WTC11 (cell line): ENCODE measurements at regions not wholly inside any gene's neighbourhood (a gene's known extent, or its start where the extent isn't known, plus 50 kb on each side); places are given as distances from the start of the nearest gene placed in this dataset.

ENCODE experiments used
- ATAC-seq: fragments of 200-7000 bp; cut with Tn5 transposase; 2 replicates; pipeline ENCODE4 v1.10.0; 2021; ENCODE audit warnings: mild to moderate bottlenecking, moderate library complexity
- CTCF ChIA-PET: fragments of 300-600 bp; sonication (Branson Sonifier 250); formaldehyde crosslinking; loops from one replicate; lab custom pipeline; 2021; ENCODE audit warnings: antibody characterized with exemption; lab: Charles Lee
- POLR2A ChIA-PET: fragments of 350-600 bp; sonication (Branson Sonifier 250); formaldehyde crosslinking; loops from one replicate; lab custom pipeline; 2021; ENCODE audit warnings: antibody characterized with exemption; lab: Charles Lee
- DNase-seq: peaks from one replicate; pipeline ENCODE4 v3.0.0; 2021; ENCODE audit warnings: low spot score
- H3K27ac Mint-ChIP-seq: 2 replicates; pipeline ENCODE4 v1.8.0; 2021; ENCODE audit warnings: mixed read lengths
- H3K27me3 Mint-ChIP-seq: 2 replicates; pipeline ENCODE4 v1.8.0; 2021; ENCODE audit warnings: low read depth, mild to moderate bottlenecking, moderate library complexity, mixed read lengths
- H3K36me3 Mint-ChIP-seq: 2 replicates; pipeline ENCODE4 v1.8.0; 2021; ENCODE audit warnings: mixed read lengths
- H3K4me1 Mint-ChIP-seq: 2 replicates; pipeline ENCODE4 v1.8.0; 2022; ENCODE audit warnings: mixed read lengths
- H3K4me3 Mint-ChIP-seq: 2 replicates; pipeline ENCODE4 v1.8.0; 2021; ENCODE audit warnings: mild to moderate bottlenecking, moderate library complexity, mixed read lengths
- H3K9me3 Mint-ChIP-seq: 2 replicates; pipeline ENCODE4 v1.8.0; 2021; ENCODE audit warnings: mixed read lengths
- ESRRA ChIP-seq: sonication (generic); formaldehyde crosslinking; IDR thresholded peaks from 2 replicates; pipeline ENCODE4 v1.8.1; 2022; ENCODE audit warnings: mild to moderate bottlenecking, missing genetic modification reagents, borderline replicate concordance
- IRF2 ChIP-seq: sonication (generic); formaldehyde crosslinking; IDR thresholded peaks from 2 replicates; pipeline ENCODE4 v1.8.0; 2022; ENCODE audit warnings: low read depth, missing genetic modification reagents, borderline replicate concordance
- JUN ChIP-seq: sonication (generic); formaldehyde crosslinking; IDR thresholded peaks from 2 replicates; pipeline ENCODE4 v1.8.0; 2023; ENCODE audit warnings: mild to moderate bottlenecking, missing genetic modification reagents
- MXD4 ChIP-seq: fragments of 250-450 bp; sonication (Bioruptor Pico); IDR thresholded peaks from 2 replicates; pipeline ENCODE4 v1.8.0; 2021; ENCODE audit warnings: mild to moderate bottlenecking, moderate library complexity, borderline replicate concordance
- NFYB ChIP-seq: sonication (generic); formaldehyde crosslinking; conservative IDR thresholded peaks from 2 replicates; pipeline ENCODE4 v1.8.0; 2022; ENCODE audit warnings: low read depth, missing genetic modification reagents
- NR2C2 ChIP-seq: sonication (generic); formaldehyde crosslinking; IDR thresholded peaks from 2 replicates; pipeline ENCODE4 v1.8.0; 2022; ENCODE audit warnings: mild to moderate bottlenecking, missing genetic modification reagents
- SP1 ChIP-seq: sonication (generic); formaldehyde crosslinking; conservative IDR thresholded peaks from 2 replicates; pipeline ENCODE4 v1.8.1; 2022; ENCODE audit warnings: missing genetic modification reagents
- TP53 ChIP-seq: sonication (generic); formaldehyde crosslinking; IDR thresholded peaks from 2 replicates; pipeline ENCODE4 v1.8.1; 2023; ENCODE audit warnings: mild to moderate bottlenecking, missing genetic modification reagents
- ZNF317 ChIP-seq: sonication (generic); formaldehyde crosslinking; IDR thresholded peaks from 2 replicates; pipeline ENCODE4 v1.8.1; 2023; ENCODE audit warnings: low read depth, mild to moderate bottlenecking, moderate library complexity, missing genetic modification reagents, borderline replicate concordance
- TF ChIP-seq, protein P1 (sequence below): sonication (generic); formaldehyde crosslinking; conservative IDR thresholded peaks from 2 replicates; pipeline ENCODE4 v1.8.1; 2023; ENCODE audit warnings: mild to moderate bottlenecking, low read depth, missing genetic modification reagents, moderate library complexity
- TF ChIP-seq, protein P2 (sequence below): sonication (generic); formaldehyde crosslinking; IDR thresholded peaks from 2 replicates; pipeline ENCODE4 v1.8.0; 2023; ENCODE audit warnings: mild to moderate bottlenecking, missing genetic modification reagents
- TF ChIP-seq, protein P3 (sequence below): sonication (generic); formaldehyde crosslinking; IDR thresholded peaks from 2 replicates; pipeline ENCODE4 v1.8.1; 2022; ENCODE audit warnings: mild to moderate bottlenecking, missing genetic modification reagents, moderate library complexity, borderline replicate concordance
- TF ChIP-seq, protein P4 (sequence below): sonication (generic); formaldehyde crosslinking; IDR thresholded peaks from 2 replicates; pipeline ENCODE4 v1.8.1; 2023; ENCODE audit warnings: mild to moderate bottlenecking, missing genetic modification reagents
- TF ChIP-seq, protein P5 (sequence below): fragments of 250-450 bp; sonication (Bioruptor Pico); IDR thresholded peaks from 2 replicates; pipeline ENCODE4 v2.1.2; 2022; ENCODE audit warnings: mild to moderate bottlenecking, moderate library complexity
- TF ChIP-seq, protein P6 (sequence below): fragments of 250-450 bp; sonication (Bioruptor Pico); IDR thresholded peaks from 2 replicates; pipeline ENCODE4 v1.9.0; 2021; ENCODE audit warnings: moderate library complexity, mild to moderate bottlenecking, inconsistent platforms, borderline replicate concordance
- TF ChIP-seq, protein P7 (sequence below): sonication (generic); formaldehyde crosslinking; IDR thresholded peaks from 2 replicates; pipeline ENCODE4 v1.8.1; 2022; ENCODE audit warnings: missing genetic modification reagents, borderline replicate concordance
- TF ChIP-seq, protein P8 (sequence below): sonication (generic); formaldehyde crosslinking; IDR thresholded peaks from 2 replicates; pipeline ENCODE4 v1.8.1; 2022; ENCODE audit warnings: low read depth, missing genetic modification reagents, borderline replicate concordance

DNA sequence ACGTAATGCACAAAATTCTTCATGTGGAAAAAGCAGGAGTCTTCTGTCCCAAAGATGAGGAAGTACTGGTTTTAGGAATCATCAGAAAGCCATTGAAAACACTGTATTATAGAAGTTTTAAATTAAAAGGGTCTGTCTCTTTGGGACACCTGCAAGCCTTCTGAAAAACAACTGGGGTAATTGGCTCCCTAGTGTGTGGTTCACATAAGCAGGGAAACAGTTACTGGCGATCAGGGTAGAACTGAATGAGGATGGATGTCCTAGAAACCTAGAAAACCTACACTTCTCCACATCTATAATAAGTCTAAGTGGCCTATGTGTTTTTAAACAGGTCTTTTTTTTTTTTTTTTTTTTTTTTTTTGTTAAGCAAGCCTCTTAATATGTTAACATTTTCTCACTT, 945.5 kb upstream of the PCDH10 start (continued):
- TF ChIP-seq, protein P1, sequence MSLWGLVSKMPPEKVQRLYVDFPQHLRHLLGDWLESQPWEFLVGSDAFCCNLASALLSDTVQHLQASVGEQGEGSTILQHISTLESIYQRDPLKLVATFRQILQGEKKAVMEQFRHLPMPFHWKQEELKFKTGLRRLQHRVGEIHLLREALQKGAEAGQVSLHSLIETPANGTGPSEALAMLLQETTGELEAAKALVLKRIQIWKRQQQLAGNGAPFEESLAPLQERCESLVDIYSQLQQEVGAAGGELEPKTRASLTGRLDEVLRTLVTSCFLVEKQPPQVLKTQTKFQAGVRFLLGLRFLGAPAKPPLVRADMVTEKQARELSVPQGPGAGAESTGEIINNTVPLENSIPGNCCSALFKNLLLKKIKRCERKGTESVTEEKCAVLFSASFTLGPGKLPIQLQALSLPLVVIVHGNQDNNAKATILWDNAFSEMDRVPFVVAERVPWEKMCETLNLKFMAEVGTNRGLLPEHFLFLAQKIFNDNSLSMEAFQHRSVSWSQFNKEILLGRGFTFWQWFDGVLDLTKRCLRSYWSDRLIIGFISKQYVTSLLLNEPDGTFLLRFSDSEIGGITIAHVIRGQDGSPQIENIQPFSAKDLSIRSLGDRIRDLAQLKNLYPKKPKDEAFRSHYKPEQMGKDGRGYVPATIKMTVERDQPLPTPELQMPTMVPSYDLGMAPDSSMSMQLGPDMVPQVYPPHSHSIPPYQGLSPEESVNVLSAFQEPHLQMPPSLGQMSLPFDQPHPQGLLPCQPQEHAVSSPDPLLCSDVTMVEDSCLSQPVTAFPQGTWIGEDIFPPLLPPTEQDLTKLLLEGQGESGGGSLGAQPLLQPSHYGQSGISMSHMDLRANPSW (CRISPR knock-in tag): no peak
- no peak for TF ChIP-seq MXD4 (CRISPR knock-in tag)
- no peak for TF ChIP-seq TP53 (CRISPR knock-in tag)
- no peak for TF ChIP-seq ESRRA (CRISPR knock-in tag)
- TF ChIP-seq, protein P2, sequence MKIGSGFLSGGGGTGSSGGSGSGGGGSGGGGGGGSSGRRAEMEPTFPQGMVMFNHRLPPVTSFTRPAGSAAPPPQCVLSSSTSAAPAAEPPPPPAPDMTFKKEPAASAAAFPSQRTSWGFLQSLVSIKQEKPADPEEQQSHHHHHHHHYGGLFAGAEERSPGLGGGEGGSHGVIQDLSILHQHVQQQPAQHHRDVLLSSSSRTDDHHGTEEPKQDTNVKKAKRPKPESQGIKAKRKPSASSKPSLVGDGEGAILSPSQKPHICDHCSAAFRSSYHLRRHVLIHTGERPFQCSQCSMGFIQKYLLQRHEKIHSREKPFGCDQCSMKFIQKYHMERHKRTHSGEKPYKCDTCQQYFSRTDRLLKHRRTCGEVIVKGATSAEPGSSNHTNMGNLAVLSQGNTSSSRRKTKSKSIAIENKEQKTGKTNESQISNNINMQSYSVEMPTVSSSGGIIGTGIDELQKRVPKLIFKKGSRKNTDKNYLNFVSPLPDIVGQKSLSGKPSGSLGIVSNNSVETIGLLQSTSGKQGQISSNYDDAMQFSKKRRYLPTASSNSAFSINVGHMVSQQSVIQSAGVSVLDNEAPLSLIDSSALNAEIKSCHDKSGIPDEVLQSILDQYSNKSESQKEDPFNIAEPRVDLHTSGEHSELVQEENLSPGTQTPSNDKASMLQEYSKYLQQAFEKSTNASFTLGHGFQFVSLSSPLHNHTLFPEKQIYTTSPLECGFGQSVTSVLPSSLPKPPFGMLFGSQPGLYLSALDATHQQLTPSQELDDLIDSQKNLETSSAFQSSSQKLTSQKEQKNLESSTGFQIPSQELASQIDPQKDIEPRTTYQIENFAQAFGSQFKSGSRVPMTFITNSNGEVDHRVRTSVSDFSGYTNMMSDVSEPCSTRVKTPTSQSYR: no peak
- no peak for TF ChIP-seq ZNF317 (CRISPR knock-in tag)
- TF ChIP-seq, protein P3, sequence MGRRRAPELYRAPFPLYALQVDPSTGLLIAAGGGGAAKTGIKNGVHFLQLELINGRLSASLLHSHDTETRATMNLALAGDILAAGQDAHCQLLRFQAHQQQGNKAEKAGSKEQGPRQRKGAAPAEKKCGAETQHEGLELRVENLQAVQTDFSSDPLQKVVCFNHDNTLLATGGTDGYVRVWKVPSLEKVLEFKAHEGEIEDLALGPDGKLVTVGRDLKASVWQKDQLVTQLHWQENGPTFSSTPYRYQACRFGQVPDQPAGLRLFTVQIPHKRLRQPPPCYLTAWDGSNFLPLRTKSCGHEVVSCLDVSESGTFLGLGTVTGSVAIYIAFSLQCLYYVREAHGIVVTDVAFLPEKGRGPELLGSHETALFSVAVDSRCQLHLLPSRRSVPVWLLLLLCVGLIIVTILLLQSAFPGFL (CRISPR knock-in tag): no peak
- TF ChIP-seq, protein P4, sequence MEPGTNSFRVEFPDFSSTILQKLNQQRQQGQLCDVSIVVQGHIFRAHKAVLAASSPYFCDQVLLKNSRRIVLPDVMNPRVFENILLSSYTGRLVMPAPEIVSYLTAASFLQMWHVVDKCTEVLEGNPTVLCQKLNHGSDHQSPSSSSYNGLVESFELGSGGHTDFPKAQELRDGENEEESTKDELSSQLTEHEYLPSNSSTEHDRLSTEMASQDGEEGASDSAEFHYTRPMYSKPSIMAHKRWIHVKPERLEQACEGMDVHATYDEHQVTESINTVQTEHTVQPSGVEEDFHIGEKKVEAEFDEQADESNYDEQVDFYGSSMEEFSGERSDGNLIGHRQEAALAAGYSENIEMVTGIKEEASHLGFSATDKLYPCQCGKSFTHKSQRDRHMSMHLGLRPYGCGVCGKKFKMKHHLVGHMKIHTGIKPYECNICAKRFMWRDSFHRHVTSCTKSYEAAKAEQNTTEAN (CRISPR knock-in tag): no peak
- TF ChIP-seq JUN (CRISPR knock-in tag): no peak
- TF ChIP-seq NFYB (CRISPR knock-in tag): no peak
- TF ChIP-seq, protein P5, sequence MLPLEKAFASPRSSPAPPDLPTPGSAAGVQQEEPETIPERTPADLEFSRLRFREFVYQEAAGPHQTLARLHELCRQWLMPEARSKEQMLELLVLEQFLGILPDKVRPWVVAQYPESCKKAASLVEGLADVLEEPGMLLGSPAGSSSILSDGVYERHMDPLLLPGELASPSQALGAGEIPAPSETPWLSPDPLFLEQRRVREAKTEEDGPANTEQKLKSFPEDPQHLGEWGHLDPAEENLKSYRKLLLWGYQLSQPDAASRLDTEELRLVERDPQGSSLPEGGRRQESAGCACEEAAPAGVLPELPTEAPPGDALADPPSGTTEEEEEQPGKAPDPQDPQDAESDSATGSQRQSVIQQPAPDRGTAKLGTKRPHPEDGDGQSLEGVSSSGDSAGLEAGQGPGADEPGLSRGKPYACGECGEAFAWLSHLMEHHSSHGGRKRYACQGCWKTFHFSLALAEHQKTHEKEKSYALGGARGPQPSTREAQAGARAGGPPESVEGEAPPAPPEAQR: no peak
- TF ChIP-seq, protein P6, sequence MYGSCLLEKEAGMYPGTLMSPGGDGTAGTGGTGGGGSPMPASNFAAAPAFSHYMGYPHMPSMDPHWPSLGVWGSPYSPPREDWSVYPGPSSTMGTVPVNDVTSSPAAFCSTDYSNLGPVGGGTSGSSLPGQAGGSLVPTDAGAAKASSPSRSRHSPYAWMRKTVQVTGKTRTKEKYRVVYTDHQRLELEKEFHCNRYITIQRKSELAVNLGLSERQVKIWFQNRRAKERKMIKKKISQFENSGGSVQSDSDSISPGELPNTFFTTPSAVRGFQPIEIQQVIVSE (CRISPR knock-in tag): no peak

DNA sequence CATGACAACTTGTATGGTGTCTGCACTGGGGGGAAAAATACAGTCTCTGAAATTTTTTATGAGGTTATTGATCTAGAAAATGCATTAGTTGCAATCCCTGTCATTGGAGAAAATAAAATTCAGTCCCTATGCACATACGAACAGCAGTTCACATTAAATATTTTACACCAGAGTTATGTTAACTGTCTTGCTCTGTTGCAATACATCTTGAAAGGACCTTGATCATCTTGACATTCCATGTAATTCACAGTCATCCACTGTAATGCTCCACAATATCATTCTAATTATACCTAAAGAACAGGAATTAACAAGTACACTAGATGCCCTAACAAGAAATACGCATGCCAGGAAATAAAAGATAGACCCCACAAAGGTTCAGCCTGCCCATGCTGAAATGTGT, 934.6 kb upstream of the PCDH10 start:
- H3K9me3 Mint-ChIP-seq: peaks cover 4% of the 10 kb centered on the region; the same call in 1 of the 2 replicates
- ATAC-seq (no peak), DNase-seq (no peak)
- H3K4me1 Mint-ChIP-seq: no peaks in the 10 kb centered on the region
- H3K36me3 Mint-ChIP-seq: no peaks in the 10 kb centered on the region
- H3K27me3 Mint-ChIP-seq: no peaks in the 10 kb centered on the region
- TF ChIP-seq, protein P5: no peak
- TF ChIP-seq, protein P7, sequence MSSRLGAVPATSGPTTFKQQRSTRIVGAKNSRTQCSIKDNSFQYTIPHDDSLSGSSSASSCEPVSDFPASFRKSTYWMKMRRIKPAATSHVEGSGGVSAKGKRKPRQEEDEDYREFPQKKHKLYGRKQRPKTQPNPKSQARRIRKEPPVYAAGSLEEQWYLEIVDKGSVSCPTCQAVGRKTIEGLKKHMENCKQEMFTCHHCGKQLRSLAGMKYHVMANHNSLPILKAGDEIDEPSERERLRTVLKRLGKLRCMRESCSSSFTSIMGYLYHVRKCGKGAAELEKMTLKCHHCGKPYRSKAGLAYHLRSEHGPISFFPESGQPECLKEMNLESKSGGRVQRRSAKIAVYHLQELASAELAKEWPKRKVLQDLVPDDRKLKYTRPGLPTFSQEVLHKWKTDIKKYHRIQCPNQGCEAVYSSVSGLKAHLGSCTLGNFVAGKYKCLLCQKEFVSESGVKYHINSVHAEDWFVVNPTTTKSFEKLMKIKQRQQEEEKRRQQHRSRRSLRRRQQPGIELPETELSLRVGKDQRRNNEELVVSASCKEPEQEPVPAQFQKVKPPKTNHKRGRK (CRISPR knock-in tag): no peak
- TF ChIP-seq, protein P8, sequence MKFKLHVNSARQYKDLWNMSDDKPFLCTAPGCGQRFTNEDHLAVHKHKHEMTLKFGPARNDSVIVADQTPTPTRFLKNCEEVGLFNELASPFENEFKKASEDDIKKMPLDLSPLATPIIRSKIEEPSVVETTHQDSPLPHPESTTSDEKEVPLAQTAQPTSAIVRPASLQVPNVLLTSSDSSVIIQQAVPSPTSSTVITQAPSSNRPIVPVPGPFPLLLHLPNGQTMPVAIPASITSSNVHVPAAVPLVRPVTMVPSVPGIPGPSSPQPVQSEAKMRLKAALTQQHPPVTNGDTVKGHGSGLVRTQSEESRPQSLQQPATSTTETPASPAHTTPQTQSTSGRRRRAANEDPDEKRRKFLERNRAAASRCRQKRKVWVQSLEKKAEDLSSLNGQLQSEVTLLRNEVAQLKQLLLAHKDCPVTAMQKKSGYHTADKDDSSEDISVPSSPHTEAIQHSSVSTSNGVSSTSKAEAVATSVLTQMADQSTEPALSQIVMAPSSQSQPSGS: no peak
- TF ChIP-seq ESRRA (CRISPR knock-in tag): no peak
- no peak for TF ChIP-seq SP1 (CRISPR knock-in tag)
- no peak for TF ChIP-seq NR2C2 (CRISPR knock-in tag)
- no peak for TF ChIP-seq IRF2
- ChIA-PET CTCF (no interaction called here), POLR2A (no interaction called here)
- no peak overlapping the region for H3K27ac Mint-ChIP-seq
- H3K4me3 Mint-ChIP-seq: no peak overlapping the region
